Gastrocnemius medialis (tissue), 4 donors: ENCODE measurements at regions not wholly inside any gene's neighbourhood (a gene's known extent, or its start where the extent isn't known, plus 50 kb on each side); places are given as distances from the start of the nearest gene placed in this dataset.

ENCODE experiments used
- ATAC-seq, 2 donors: fragments of 150-250 bp; one replicate each; pipeline ENCODE4 v1.9.1; 2016
- DNase-seq, 2 donors: peaks; one replicate each; pipeline ENCODE4 v3.0.0-alpha.2; 2019
- H3K27ac ChIP-seq, 4 donors: fragments of 200-600 bp; sonication (generic); 1 replicate in 1 of 4; 2 replicates in 3 of 4; pipeline ENCODE4 v1.5.1; 2016 to 2018; ENCODE audit warnings: mild to moderate bottlenecking in 2 of 4, moderate library complexity in 1 of 4
- H3K27me3 ChIP-seq, 3 donors: fragments of 200-600 bp; sonication (generic) in 2 of 3; 1 replicate in 1 of 3; 2 replicates in 2 of 3; pipeline versions ENCODE4 v1.5.1 to v1.6.0; 2016 to 2019; ENCODE audit warnings: mild to moderate bottlenecking in 1 of 3, moderate library complexity in 1 of 3
- H3K36me3 ChIP-seq, 2 donors: fragments of 200-600 bp; sonication (generic) in 1 of 2; one replicate each; pipeline ENCODE4 v1.5.1; 2017 to 2018
- H3K4me1 ChIP-seq, 2 donors: fragments of 200-600 bp; sonication (generic) in 1 of 2; one replicate each; pipeline ENCODE4 v1.5.1; 2016 to 2017; ENCODE audit warnings: mild to moderate bottlenecking in 2 of 2
- H3K4me3 ChIP-seq, 4 donors: fragments of 200-600 bp; sonication (generic) in 3 of 4; 1 replicate in 1 of 4; 2 replicates in 3 of 4; pipeline ENCODE4 v1.5.1; 2016 to 2019; ENCODE audit warnings: mild to moderate bottlenecking in 2 of 4
- H3K9me3 ChIP-seq, 3 donors: fragments of 200-600 bp; sonication (generic) in 2 of 3; 1 replicate in 1 of 3; 2 replicates in 2 of 3; pipeline ENCODE4 v1.5.1; 2016 to 2019
- POLR2A ChIP-seq, 2 donors: fragments of 450-650 bp; IDR thresholded peaks; one replicate each; pipeline ENCODE4 v1.6.1; 2017; ENCODE audit warnings: antibody characterized with exemption in 2 of 2, mild to moderate bottlenecking in 2 of 2, moderate library complexity in 2 of 2
- in situ Hi-C, 4 donors: fragments of 200-750 bp; cut with MboI; loops; one replicate each; pipeline versions ENCODE4 v1.15.0 to v1.8.0; 2017; ENCODE audit warnings: low sequenced_read_pairs in 4 of 4
- intact Hi-C: fragments of 100-400 bp; cut with DNase I; formaldehyde crosslinking; loops from one replicate; pipeline ENCODE4 v1.15.1; 2023; ENCODE audit warnings: low total_unique reads
- TF ChIP-seq, protein P1 (sequence below), 5 experiments: fragments of 450-650 bp in 3 of 5; fragments of 200-600 bp in 2 of 5; sonication (generic) in 2 of 5; IDR thresholded peaks in 4 of 5; conservative IDR thresholded peaks in 1 of 5; 1 replicate in 4 of 5; 2 replicates in 1 of 5; pipeline ENCODE4 v1.5.1; 2016 to 2019; ENCODE audit warnings: antibody characterized with exemption in 5 of 5, mild to moderate bottlenecking in 3 of 5, moderate library complexity in 3 of 5

DNA sequence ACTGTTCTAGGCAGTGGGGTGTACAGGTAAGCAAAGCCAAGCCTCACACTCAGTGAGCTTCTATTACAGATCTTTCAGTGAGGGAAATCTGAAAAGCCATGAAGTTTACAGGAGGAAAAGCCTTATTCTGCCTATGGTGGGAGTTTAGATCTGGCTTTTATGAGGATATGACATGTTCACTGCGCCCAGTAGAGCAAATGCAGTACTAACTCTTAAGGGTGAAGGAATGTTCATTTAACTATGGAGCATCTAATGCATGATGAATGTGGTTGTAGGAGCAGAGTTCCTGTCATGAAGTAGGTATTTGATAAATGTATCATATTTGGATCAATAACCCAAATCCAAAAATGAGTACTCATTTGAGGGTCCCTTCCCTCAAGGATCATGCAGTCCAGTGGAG, 230.2 kb upstream of the PAPPA start:
- no peak overlapping the region for H3K4me3 ChIP-seq
- no peak for TF ChIP-seq POLR2A (IDR thresholded peaks at IDR 0.05)
- H3K9me3 ChIP-seq = no peaks in the 10 kb centered on the region
- no peak overlapping the region for H3K27ac ChIP-seq
- H3K36me3 ChIP-seq = no peaks in the 10 kb centered on the region
- in situ Hi-C loops = no loop called here
- no peaks in the 10 kb centered on the region for H3K27me3 ChIP-seq
- no peaks in the 10 kb centered on the region for H3K4me1 ChIP-seq
- intact Hi-C loops = no loop called here
- DNase-seq (no peak), ATAC-seq (no peak)

- intact Hi-C loops = no loop called here
- no peak overlapping the region for H3K27ac ChIP-seq
- in situ Hi-C loops = no loop called here
- no peaks in the 10 kb centered on the region for H3K36me3 ChIP-seq
- H3K27me3 ChIP-seq = no peaks in the 10 kb centered on the region
- H3K4me3 ChIP-seq = no peak overlapping the region
- H3K4me1 ChIP-seq = no peaks in the 10 kb centered on the region
- ATAC-seq (no peak), DNase-seq (no peak)
- H3K9me3 ChIP-seq = no peaks in the 10 kb centered on the region
- TF ChIP-seq POLR2A (IDR thresholded peaks at IDR 0.05) = no peak
- TF ChIP-seq, protein P1, sequence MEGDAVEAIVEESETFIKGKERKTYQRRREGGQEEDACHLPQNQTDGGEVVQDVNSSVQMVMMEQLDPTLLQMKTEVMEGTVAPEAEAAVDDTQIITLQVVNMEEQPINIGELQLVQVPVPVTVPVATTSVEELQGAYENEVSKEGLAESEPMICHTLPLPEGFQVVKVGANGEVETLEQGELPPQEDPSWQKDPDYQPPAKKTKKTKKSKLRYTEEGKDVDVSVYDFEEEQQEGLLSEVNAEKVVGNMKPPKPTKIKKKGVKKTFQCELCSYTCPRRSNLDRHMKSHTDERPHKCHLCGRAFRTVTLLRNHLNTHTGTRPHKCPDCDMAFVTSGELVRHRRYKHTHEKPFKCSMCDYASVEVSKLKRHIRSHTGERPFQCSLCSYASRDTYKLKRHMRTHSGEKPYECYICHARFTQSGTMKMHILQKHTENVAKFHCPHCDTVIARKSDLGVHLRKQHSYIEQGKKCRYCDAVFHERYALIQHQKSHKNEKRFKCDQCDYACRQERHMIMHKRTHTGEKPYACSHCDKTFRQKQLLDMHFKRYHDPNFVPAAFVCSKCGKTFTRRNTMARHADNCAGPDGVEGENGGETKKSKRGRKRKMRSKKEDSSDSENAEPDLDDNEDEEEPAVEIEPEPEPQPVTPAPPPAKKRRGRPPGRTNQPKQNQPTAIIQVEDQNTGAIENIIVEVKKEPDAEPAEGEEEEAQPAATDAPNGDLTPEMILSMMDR (IDR thresholded peaks at IDR 0.05 in 4 of 5, conservative IDR thresholded peaks at IDR 0.05 in 1 of 5) = no peak
Observed at GRCh38 chr9:115923903-115924668, 229.5 kb upstream of the PAPPA start.

GRCh38 chr9:115924669-115924987, 229.0 kb upstream of the PAPPA start:
- no peak for ATAC-seq
- no peak overlapping the region for H3K4me3 ChIP-seq
- DNase-seq = no peak
- no peaks in the 10 kb centered on the region for H3K4me1 ChIP-seq
- no peak for TF ChIP-seq POLR2A (IDR thresholded peaks at IDR 0.05)
- TF ChIP-seq, protein P1 (IDR thresholded peaks at IDR 0.05 in 4 of 5, conservative IDR thresholded peaks at IDR 0.05 in 1 of 5) = no peak
- H3K36me3 ChIP-seq = no peaks in the 10 kb centered on the region
- intact Hi-C loops = no loop called here
- in situ Hi-C loops = no loop called here
- H3K9me3 ChIP-seq = no peaks in the 10 kb centered on the region
- no peak overlapping the region for H3K27ac ChIP-seq
- no peaks in the 10 kb centered on the region for H3K27me3 ChIP-seq

GRCh38 chr9:115925424-115925823, 228.2 kb upstream of the PAPPA start:
- DNase-seq = no peak
- intact Hi-C loops (no loop called here), in situ Hi-C loops (no loop called here)
- ATAC-seq = no peak
- no peaks in the 10 kb centered on the region for H3K27me3 ChIP-seq
- no peak overlapping the region for H3K27ac ChIP-seq
- H3K4me1 ChIP-seq = no peaks in the 10 kb centered on the region
- H3K4me3 ChIP-seq = no peak overlapping the region
- H3K36me3 ChIP-seq = no peaks in the 10 kb centered on the region
- TF ChIP-seq POLR2A (IDR thresholded peaks at IDR 0.05) = no peak
- TF ChIP-seq, protein P1 (IDR thresholded peaks at IDR 0.05 in 4 of 5, conservative IDR thresholded peaks at IDR 0.05 in 1 of 5) = no peak
- no peaks in the 10 kb centered on the region for H3K9me3 ChIP-seq

GRCh38 chr9:115930472-115930871, 223.1 kb upstream of the PAPPA start:
- ATAC-seq (no peak), DNase-seq (no peak)
- no peaks in the 10 kb centered on the region for H3K36me3 ChIP-seq
- H3K27ac ChIP-seq = no peak overlapping the region
- TF ChIP-seq, protein P1 (IDR thresholded peaks at IDR 0.05 in 4 of 5, conservative IDR thresholded peaks at IDR 0.05 in 1 of 5) = no peak
- TF ChIP-seq POLR2A (IDR thresholded peaks at IDR 0.05) = no peak
- no peaks in the 10 kb centered on the region for H3K27me3 ChIP-seq
- no peak overlapping the region for H3K4me3 ChIP-seq
- in situ Hi-C loops = no loop called here
- no peaks in the 10 kb centered on the region for H3K9me3 ChIP-seq
- H3K4me1 ChIP-seq = no peaks in the 10 kb centered on the region
- intact Hi-C loops = no loop called here
